GM12874 (cell line): ENCODE measurements at regions not wholly inside any gene's neighbourhood (a gene's known extent, or its start where the extent isn't known, plus 50 kb on each side); places are given as distances from the start of the nearest gene placed in this dataset.

Experiments used
- CTCF ChIP-seq: IDR thresholded peaks from 2 replicates; pipeline ENCODE4 v1.5.1; 2011; ENCODE audit warnings: low read depth, mild to moderate bottlenecking, control low read depth, low read length, moderate library complexity; ENCODE audit not compliant: insufficient read depth

DNA sequence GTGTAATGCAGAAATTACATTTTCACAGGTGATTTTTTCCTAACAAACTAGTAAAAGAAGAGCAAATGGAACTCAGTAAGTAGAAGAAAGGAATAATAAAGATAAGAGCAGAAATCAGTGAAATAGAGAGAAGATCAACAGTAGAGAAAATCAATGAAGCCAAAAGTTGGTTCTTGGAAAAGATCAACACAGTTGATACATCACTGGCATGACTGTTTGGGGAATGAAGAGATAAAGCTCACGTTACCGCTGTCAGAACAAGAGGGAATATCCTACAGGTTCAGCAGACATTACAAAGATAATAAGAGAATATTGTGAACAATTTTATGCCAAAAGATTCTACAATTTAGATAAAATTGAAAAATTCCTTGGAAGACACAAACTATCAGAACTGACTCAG lies 146.4 kb downstream of the ACTR3B start:
- TF ChIP-seq CTCF = no peak

- no peak for TF ChIP-seq CTCF
Observed at GRCh38 chr7:152907042-152907761, 147.7 kb downstream of the ACTR3B start.

DNA sequence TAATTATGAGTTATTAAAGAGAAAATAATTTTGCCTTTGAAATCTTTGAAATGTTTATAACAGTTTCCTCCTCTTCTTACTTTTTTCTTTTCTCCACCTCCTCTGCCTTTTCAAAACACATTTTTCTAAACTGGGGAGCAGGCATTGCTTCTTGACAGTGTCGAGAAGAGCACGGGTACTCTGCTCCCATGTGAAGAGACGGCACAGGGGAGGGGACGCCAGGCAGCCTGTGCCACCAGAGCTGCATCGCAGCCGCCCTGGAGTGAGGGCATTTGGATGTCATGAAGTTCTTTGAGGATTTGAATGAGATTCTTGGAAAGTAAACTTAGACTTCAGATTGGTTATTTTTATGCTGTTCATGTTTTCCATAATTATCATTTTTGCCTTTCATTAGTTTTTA lies 149.7 kb downstream of the ACTR3B start:
- no peak for TF ChIP-seq CTCF

GRCh38 chr7:152909683-152910544 lies 150.4 kb downstream of the ACTR3B start:
- TF ChIP-seq CTCF = no peak

GRCh38 chr7:152910545-152911225 lies 151.1 kb downstream of the ACTR3B start:
- no peak for TF ChIP-seq CTCF

DNA sequence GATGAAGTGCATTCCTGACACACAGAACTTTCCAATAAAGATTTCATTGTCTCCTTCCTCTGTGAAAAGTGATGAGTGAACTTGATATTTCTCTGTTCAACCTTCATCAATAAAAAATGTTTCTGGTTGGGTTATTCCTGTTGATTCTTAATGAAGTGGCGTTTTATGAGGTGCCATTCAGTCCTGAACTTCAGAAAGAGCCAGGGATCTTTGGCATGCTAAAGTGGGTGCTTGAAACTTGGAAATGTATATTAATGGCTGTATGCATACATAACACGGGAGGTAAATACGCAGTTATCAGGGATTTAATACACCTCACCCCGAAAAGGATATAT lies 151.6 kb downstream of the ACTR3B start:
- no peak for TF ChIP-seq CTCF

DNA sequence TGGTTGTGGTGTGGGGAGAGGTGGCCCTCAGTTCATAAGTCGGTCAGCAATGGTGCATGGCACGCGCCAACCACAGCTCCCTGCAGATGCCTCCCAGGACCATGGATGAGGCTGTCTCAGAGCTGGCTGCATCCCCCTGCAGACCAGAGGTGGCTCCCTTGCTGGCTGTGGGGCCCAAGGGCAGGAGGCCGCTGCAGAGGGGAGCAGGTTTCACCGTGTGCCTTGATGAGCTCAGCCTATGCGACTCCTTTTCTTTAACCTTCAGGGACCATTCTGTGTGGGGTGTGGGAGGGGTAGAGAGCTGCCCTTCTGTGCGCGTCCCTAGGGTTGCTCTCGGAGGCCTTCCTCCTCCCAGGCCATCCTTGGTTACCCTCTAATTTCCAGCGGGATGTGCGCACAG lies 152.4 kb downstream of the ACTR3B start:
- TF ChIP-seq CTCF = no peak
